Peyer's patch (tissue), 4 donors: ENCODE measurements at regions not wholly inside any gene's neighbourhood (a gene's known extent, or its start where the extent isn't known, plus 50 kb on each side); places are given as distances from the start of the nearest gene placed in this dataset.

Source experiments
- POLR2A ChIP-seq, 2 donors: fragments of 450-650 bp; IDR thresholded peaks; one replicate each; pipeline ENCODE4 v1.5.1; 2017; ENCODE audit warnings: antibody characterized with exemption in 2 of 2, mild to moderate bottlenecking in 2 of 2, moderate library complexity in 2 of 2
- TF ChIP-seq, protein P1 (sequence below), 6 experiments: fragments of 450-650 bp in 4 of 6; fragments of 200-600 bp in 2 of 6; sonication (generic) in 1 of 6; IDR thresholded peaks; one replicate each; pipeline ENCODE4 v1.5.1; 2017 to 2019; ENCODE audit warnings: antibody characterized with exemption in 6 of 6, mild to moderate bottlenecking in 3 of 6, moderate library complexity in 1 of 6

GRCh38 chr14:105660816-105661531 lies 134.6 kb downstream of the TMEM121 start:
- TF ChIP-seq, protein P1, sequence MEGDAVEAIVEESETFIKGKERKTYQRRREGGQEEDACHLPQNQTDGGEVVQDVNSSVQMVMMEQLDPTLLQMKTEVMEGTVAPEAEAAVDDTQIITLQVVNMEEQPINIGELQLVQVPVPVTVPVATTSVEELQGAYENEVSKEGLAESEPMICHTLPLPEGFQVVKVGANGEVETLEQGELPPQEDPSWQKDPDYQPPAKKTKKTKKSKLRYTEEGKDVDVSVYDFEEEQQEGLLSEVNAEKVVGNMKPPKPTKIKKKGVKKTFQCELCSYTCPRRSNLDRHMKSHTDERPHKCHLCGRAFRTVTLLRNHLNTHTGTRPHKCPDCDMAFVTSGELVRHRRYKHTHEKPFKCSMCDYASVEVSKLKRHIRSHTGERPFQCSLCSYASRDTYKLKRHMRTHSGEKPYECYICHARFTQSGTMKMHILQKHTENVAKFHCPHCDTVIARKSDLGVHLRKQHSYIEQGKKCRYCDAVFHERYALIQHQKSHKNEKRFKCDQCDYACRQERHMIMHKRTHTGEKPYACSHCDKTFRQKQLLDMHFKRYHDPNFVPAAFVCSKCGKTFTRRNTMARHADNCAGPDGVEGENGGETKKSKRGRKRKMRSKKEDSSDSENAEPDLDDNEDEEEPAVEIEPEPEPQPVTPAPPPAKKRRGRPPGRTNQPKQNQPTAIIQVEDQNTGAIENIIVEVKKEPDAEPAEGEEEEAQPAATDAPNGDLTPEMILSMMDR (IDR thresholded peaks at IDR 0.05) = no peak
- TF ChIP-seq POLR2A (IDR thresholded peaks at IDR 0.05) = no peak
